ENCODE measurements at regions not wholly inside any gene's neighbourhood (a gene's known extent, or its start where the extent isn't known, plus 50 kb on each side); places are given as distances from the start of the nearest gene placed in this dataset.

DNA sequence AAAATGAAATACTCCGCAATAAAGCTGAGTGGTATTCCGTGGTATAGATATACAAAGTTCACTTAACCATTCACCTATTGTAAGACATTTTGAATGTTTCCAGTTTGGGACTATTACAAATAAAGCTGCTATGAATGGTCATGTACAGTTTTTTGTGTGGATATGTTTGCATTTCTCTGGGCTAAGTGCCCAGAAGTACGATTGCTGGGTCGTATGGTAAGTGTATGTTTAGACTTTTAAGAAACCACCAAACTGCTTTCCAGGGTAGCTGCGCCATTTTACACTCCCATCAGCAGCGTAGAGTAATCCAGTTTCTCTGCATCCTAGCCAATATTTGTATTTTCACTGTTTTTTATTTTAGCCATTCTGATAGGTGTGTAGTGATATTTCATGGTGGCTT lies 208.4 kb upstream of the TLE3 start:
- peaks cover 29% of the 10 kb centered on the region for H3K4me1 ChIP-seq (ENCODE audit: control insufficient read depth, insufficient read depth, low read length)
- Mint-ChIP-seq H3K4me1 (peaks cover 16 to 20% of the 10 kb centered on the region in 2 donors), H3K9me3 (no peaks in the 10 kb centered on the region), H3K36me3 (no peaks in the 10 kb centered on the region), H3K27me3 (ENCODE audit: low read depth in 2 of 2) (peaks cover 31 to 38% of the 10 kb centered on the region in 2 donors), H3K4me3 (no peak overlapping the region), H3K27ac (no peak overlapping the region)
- ATAC-seq (no peak), DNase-seq (no peak)
- no peak overlapping the region for H3K4me3 ChIP-seq (ENCODE audit: low read length)
- H3K9me3 ChIP-seq (ENCODE audit: control insufficient read depth, insufficient read depth, low read length): peaks cover 5% of the 10 kb centered on the region
- H3K36me3 ChIP-seq (ENCODE audit: control insufficient read depth, insufficient read depth, low read length): no peaks in the 10 kb centered on the region
- H3K27ac ChIP-seq (ENCODE audit: low read length): no peak overlapping the region
- intact Hi-C loops (cut with micrococcal nuclease): no loop called here
- TF ChIP-seq, protein P1, sequence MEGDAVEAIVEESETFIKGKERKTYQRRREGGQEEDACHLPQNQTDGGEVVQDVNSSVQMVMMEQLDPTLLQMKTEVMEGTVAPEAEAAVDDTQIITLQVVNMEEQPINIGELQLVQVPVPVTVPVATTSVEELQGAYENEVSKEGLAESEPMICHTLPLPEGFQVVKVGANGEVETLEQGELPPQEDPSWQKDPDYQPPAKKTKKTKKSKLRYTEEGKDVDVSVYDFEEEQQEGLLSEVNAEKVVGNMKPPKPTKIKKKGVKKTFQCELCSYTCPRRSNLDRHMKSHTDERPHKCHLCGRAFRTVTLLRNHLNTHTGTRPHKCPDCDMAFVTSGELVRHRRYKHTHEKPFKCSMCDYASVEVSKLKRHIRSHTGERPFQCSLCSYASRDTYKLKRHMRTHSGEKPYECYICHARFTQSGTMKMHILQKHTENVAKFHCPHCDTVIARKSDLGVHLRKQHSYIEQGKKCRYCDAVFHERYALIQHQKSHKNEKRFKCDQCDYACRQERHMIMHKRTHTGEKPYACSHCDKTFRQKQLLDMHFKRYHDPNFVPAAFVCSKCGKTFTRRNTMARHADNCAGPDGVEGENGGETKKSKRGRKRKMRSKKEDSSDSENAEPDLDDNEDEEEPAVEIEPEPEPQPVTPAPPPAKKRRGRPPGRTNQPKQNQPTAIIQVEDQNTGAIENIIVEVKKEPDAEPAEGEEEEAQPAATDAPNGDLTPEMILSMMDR (IDR thresholded peaks at IDR 0.05): no peak
- 95% methylated on average over 4 of the region's 6 CpGs for WGBS (ENCODE audit: insufficient coverage)
- H3K27me3 ChIP-seq (ENCODE audit: control insufficient read depth, insufficient read depth, low read length): peaks cover 54% of the 10 kb centered on the region

DNA sequence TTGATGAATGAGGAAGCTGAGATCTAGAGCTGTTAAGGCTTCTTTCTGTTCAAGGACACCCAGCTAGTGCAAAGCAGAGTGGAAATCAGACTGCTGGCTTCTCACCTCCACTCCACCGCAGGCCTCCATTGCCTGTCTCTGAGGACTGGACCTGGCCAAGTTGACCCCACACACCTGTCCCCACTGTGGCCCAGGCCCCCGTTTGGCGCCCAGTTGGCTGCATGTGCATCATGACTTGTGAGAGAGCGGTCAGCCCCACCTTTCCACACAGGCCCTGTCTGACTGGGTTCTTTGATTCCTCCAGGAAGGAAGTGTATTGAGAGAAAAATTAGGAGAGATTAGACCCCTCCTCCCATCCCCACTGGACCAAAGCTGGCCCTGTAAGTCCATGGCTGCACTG lies 206.3 kb upstream of the TLE3 start:
- Mint-ChIP-seq H3K4me3 (no peak overlapping the region), H3K9me3 (no peaks in the 10 kb centered on the region), H3K4me1 (peaks cover 20 to 23% of the 10 kb centered on the region in 2 donors), H3K27ac (no peak overlapping the region), H3K36me3 (no peaks in the 10 kb centered on the region), H3K27me3 (ENCODE audit: low read depth in 2 of 2) (peaks cover 24 to 28% of the 10 kb centered on the region in 2 donors)
- 95% methylated on average over 3 of the region's 4 CpGs for WGBS (ENCODE audit: insufficient coverage)
- Histone ChIP-seq H3K4me1 (ENCODE audit: control insufficient read depth, insufficient read depth, low read length) (peaks cover 37% of the 10 kb centered on the region), H3K36me3 (ENCODE audit: control insufficient read depth, insufficient read depth, low read length) (no peaks in the 10 kb centered on the region), H3K9me3 (ENCODE audit: control insufficient read depth, insufficient read depth, low read length) (peaks cover 5% of the 10 kb centered on the region), H3K27ac (ENCODE audit: low read length) (no peak overlapping the region), H3K27me3 (ENCODE audit: control insufficient read depth, insufficient read depth, low read length) (peaks cover 69% of the 10 kb centered on the region), H3K4me3 (ENCODE audit: low read length) (no peak overlapping the region)
- DNase-seq: no peak
- intact Hi-C loops (cut with micrococcal nuclease): loop anchor here (5.0 kb wide), 2 partner anchors 37 to 837 kb away; no protein-coding TSS in a partner anchor
- TF ChIP-seq, protein P1 (IDR thresholded peaks at IDR 0.05): no peak
- no peak for ATAC-seq

DNA sequence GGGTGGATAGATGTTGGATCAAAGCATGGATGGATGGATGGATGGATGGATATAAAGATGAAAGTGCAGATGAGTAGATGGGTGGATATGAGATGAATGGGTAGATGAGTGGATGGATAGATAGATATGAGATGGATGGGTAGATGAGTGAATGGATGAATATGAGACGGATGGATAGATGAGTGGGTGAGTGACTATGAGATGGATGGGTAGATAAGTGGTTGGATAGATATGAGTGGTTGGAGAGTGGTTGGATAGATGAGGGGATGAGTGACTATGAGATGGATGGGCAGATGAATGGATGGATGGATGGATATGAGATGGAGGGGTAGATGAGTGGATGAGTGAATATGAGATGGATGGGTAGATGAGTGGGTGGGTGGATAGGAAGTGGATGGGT lies 204.6 kb upstream of the TLE3 start:
- Histone ChIP-seq H3K27ac (ENCODE audit: low read length) (no peak overlapping the region), H3K27me3 (ENCODE audit: control insufficient read depth, insufficient read depth, low read length) (peaks cover 80% of the 10 kb centered on the region), H3K4me1 (ENCODE audit: control insufficient read depth, insufficient read depth, low read length) (peaks cover 24% of the 10 kb centered on the region), H3K4me3 (ENCODE audit: low read length) (no peak overlapping the region), H3K36me3 (ENCODE audit: control insufficient read depth, insufficient read depth, low read length) (no peaks in the 10 kb centered on the region), H3K9me3 (ENCODE audit: control insufficient read depth, insufficient read depth, low read length) (peaks cover 5% of the 10 kb centered on the region)
- 98% methylated on average over 1 of the region's 1 CpG for WGBS (ENCODE audit: insufficient coverage)
- Mint-ChIP-seq H3K4me1 (peaks cover 9 to 11% of the 10 kb centered on the region in 2 donors), H3K27ac (no peak overlapping the region), H3K27me3 (ENCODE audit: low read depth in 2 of 2) (peaks cover 24% of the 10 kb centered on the region in 2 donors), H3K4me3 (no peak overlapping the region), H3K9me3 (no peaks in the 10 kb centered on the region), H3K36me3 (no peaks in the 10 kb centered on the region)
- TF ChIP-seq, protein P1 (IDR thresholded peaks at IDR 0.05): no peak
- no peak for DNase-seq
- intact Hi-C loops (cut with micrococcal nuclease): loop anchor here (5.0 kb wide), 2 partner anchors 35 to 835 kb away; no protein-coding TSS in a partner anchor
- ATAC-seq: no peak

DNA sequence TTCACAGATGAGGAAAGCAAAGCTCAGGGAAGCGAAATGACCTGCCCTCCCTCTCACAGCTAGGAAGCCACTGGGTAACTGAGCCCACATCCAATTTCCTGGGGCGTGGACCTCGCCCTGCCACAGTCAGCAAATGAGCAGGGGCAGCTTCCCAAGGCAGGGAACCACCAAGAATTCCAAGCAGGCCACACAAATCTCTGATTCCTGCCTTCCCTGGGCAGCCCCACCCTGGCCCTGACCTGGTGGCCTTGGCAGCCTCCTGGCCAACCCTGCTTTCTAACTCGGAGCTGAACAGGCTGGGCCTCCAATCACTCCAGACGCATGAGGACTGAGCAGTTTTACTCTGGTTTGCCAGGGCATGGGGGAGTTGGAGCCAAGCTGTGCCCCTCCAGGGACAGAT lies 203.7 kb upstream of the TLE3 start:
- intact Hi-C loops (cut with micrococcal nuclease): loop anchor here (2.0 to 5.0 kb wide), 4 partner anchors 34 to 834 kb away; no protein-coding TSS in a partner anchor

More for the DNA sequence above, 203.7 kb upstream of the TLE3 start:
- Mint-ChIP-seq H3K27ac (no peak overlapping the region), H3K4me3 (no peak overlapping the region), H3K4me1 (peaks cover 9 to 11% of the 10 kb centered on the region in 2 donors), H3K36me3 (no peaks in the 10 kb centered on the region), H3K27me3 (ENCODE audit: low read depth in 2 of 2) (peaks cover 24 to 25% of the 10 kb centered on the region in 2 donors), H3K9me3 (no peaks in the 10 kb centered on the region)
- Histone ChIP-seq H3K4me1 (ENCODE audit: control insufficient read depth, insufficient read depth, low read length) (peaks cover 24% of the 10 kb centered on the region), H3K36me3 (ENCODE audit: control insufficient read depth, insufficient read depth, low read length) (no peaks in the 10 kb centered on the region), H3K4me3 (ENCODE audit: low read length) (no peak overlapping the region), H3K9me3 (ENCODE audit: control insufficient read depth, insufficient read depth, low read length) (peaks cover 5% of the 10 kb centered on the region), H3K27ac (ENCODE audit: low read length) (no peak overlapping the region), H3K27me3 (ENCODE audit: control insufficient read depth, insufficient read depth, low read length) (peaks cover 74% of the 10 kb centered on the region)
- ATAC-seq: no peak
- TF ChIP-seq, protein P1 (IDR thresholded peaks at IDR 0.05): no peak
- 96% methylated on average over 5 of the region's 5 CpGs for WGBS (ENCODE audit: insufficient coverage)
- no peak for DNase-seq
